MM.1S (cell line): ENCODE measurements at regions not wholly inside any gene's neighbourhood (a gene's known extent, or its start where the extent isn't known, plus 50 kb on each side); places are given as distances from the start of the nearest gene placed in this dataset.

Source experiments
- DNase-seq: peaks from one replicate; pipeline ENCODE4 v3.0.0-alpha.2; 2015
- H2AFZ ChIP-seq: fragments of 300-600 bp; sonication (generic); 2 replicates; pipeline ENCODE4 v1.6.0; 2016; ENCODE audit warnings: antibody characterized with exemption, low read length
- H3F3A ChIP-seq: fragments of 300-600 bp; sonication (generic); 2 replicates; pipeline ENCODE4 v1.6.1; 2016; ENCODE audit warnings: mild to moderate bottlenecking, antibody characterized with exemption, low read length, moderate library complexity, mixed read lengths; ENCODE audit not compliant: insufficient read depth
- H3K27ac ChIP-seq: fragments of 300-600 bp; sonication (generic); 2 replicates; pipeline ENCODE4 v1.5.1; 2016; ENCODE audit warnings: mild to moderate bottlenecking, low read length
- H3K27me3 ChIP-seq: fragments of 300-600 bp; sonication (generic); replicated peaks from 2 replicates; pipeline ENCODE4 v1.6.0; 2016; ENCODE audit warnings: low read length; ENCODE audit not compliant: insufficient read depth
- H3K36me3 ChIP-seq: fragments of 300-600 bp; sonication (generic); replicated peaks from 2 replicates; pipeline ENCODE4 v1.6.1; 2016; ENCODE audit warnings: mild to moderate bottlenecking, low read length, mixed read lengths; ENCODE audit not compliant: insufficient read depth
- H3K4me1 ChIP-seq: fragments of 300-600 bp; sonication (generic); 2 replicates; pipeline ENCODE4 v1.6.1; 2016; ENCODE audit warnings: low read length, mixed read lengths
- H3K4me2 ChIP-seq: fragments of 300-600 bp; sonication (generic); 2 replicates; pipeline ENCODE4 v1.6.0; 2016; ENCODE audit warnings: low read depth, low read length
- H3K4me3 ChIP-seq: fragments of 300-600 bp; sonication (generic); 2 replicates; pipeline ENCODE4 v1.5.1; 2016; ENCODE audit warnings: low read length, mixed read lengths
- H3K79me2 ChIP-seq: fragments of 300-600 bp; sonication (generic); 2 replicates; pipeline ENCODE4 v1.6.1; 2016; ENCODE audit warnings: mixed run types, low read length, mixed read lengths
- H3K9ac ChIP-seq: fragments of 300-600 bp; sonication (generic); 2 replicates; pipeline ENCODE4 v1.6.1; 2016; ENCODE audit warnings: low read length, mixed read lengths
- H3K9me2 ChIP-seq: fragments of 300-600 bp; sonication (generic); replicated peaks from 2 replicates; pipeline ENCODE4 v1.6.1; 2016; ENCODE audit warnings: mild to moderate bottlenecking, low read length, mixed read lengths; ENCODE audit not compliant: insufficient read depth
- H3K9me3 ChIP-seq: fragments of 300-600 bp; sonication (generic); replicated peaks from 2 replicates; pipeline ENCODE4 v1.6.1; 2016; ENCODE audit warnings: mild to moderate bottlenecking, low read length, mixed read lengths; ENCODE audit not compliant: insufficient read depth
- H4K20me1 ChIP-seq: fragments of 300-600 bp; sonication (generic); 2 replicates; pipeline ENCODE4 v1.6.1; 2016; ENCODE audit warnings: mild to moderate bottlenecking, low read length, moderate library complexity, mixed read lengths; ENCODE audit not compliant: insufficient read depth
- EZH2 ChIP-seq: fragments of 300-600 bp; sonication (generic); optimal IDR thresholded peaks from 2 replicates; pipeline ENCODE3; 2017; ENCODE audit warnings: low read depth, mild to moderate bottlenecking, antibody characterized with exemption, low read length, mixed read lengths
- EZH2phosphoT487 ChIP-seq: fragments of 300-600 bp; sonication (generic); IDR thresholded peaks from 2 replicates; pipeline ENCODE4 v1.6.1; 2018; ENCODE audit warnings: antibody characterized with exemption, low read length
- TF ChIP-seq, protein P1 (sequence below): fragments of 300-600 bp; sonication (generic); IDR thresholded peaks from 2 replicates; pipeline ENCODE4 v1.5.1; 2016; ENCODE audit warnings: antibody characterized with exemption, low read length, mixed read lengths

- Histone ChIP-seq H3K4me2 (no peak overlapping the region), H3K9me3 (no peaks in the 10 kb centered on the region), H3K9me2 (no peaks in the 10 kb centered on the region), H3K9ac (no peak overlapping the region), H4K20me1 (no peaks in the 10 kb centered on the region), H2AFZ (no peak overlapping the region), H3K27me3 (no peaks in the 10 kb centered on the region), H3K4me3 (no peak overlapping the region), H3K36me3 (no peaks in the 10 kb centered on the region), H3F3A (no peaks in the 10 kb centered on the region), H3K27ac (no peak overlapping the region), H3K79me2 (no peaks in the 10 kb centered on the region), H3K4me1 (no peaks in the 10 kb centered on the region)
- TF ChIP-seq EZH2phosphoT487 (no peak), EZH2 (no peak)
- TF ChIP-seq, protein P1, sequence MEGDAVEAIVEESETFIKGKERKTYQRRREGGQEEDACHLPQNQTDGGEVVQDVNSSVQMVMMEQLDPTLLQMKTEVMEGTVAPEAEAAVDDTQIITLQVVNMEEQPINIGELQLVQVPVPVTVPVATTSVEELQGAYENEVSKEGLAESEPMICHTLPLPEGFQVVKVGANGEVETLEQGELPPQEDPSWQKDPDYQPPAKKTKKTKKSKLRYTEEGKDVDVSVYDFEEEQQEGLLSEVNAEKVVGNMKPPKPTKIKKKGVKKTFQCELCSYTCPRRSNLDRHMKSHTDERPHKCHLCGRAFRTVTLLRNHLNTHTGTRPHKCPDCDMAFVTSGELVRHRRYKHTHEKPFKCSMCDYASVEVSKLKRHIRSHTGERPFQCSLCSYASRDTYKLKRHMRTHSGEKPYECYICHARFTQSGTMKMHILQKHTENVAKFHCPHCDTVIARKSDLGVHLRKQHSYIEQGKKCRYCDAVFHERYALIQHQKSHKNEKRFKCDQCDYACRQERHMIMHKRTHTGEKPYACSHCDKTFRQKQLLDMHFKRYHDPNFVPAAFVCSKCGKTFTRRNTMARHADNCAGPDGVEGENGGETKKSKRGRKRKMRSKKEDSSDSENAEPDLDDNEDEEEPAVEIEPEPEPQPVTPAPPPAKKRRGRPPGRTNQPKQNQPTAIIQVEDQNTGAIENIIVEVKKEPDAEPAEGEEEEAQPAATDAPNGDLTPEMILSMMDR, result no peak
- DNase-seq, result no peak
These were observed 289.4 kb upstream of the CXCR4 start for GRCh38 chr2:136407117-136407951.

- H3K4me2 ChIP-seq, result no peak overlapping the region
- H3K36me3 ChIP-seq, result no peaks in the 10 kb centered on the region
- H3K27ac ChIP-seq, result no peak overlapping the region
- H3K9ac ChIP-seq, result no peak overlapping the region
- no peak overlapping the region for H3K4me3 ChIP-seq
- H3K9me2 ChIP-seq, result no peaks in the 10 kb centered on the region
- H3K27me3 ChIP-seq, result no peaks in the 10 kb centered on the region
- no peak overlapping the region for H2AFZ ChIP-seq
- no peaks in the 10 kb centered on the region for H3K9me3 ChIP-seq
- TF ChIP-seq, protein P1, result no peak
- TF ChIP-seq EZH2, result no peak
- no peaks in the 10 kb centered on the region for H3K4me1 ChIP-seq
- no peaks in the 10 kb centered on the region for H3K79me2 ChIP-seq
- no peaks in the 10 kb centered on the region for H3F3A ChIP-seq
- DNase-seq, result no peak
- H4K20me1 ChIP-seq, result no peaks in the 10 kb centered on the region
These were observed 287.0 kb upstream of the CXCR4 start for GRCh38 chr2:136404925-136405324.

- DNase-seq, result no peak
- TF ChIP-seq EZH2phosphoT487 (no peak), EZH2 (no peak)
- TF ChIP-seq, protein P1, result no peak
- no peaks in the 10 kb centered on the region for H3K27me3 ChIP-seq
- H2AFZ ChIP-seq, result no peak overlapping the region
- H3K4me2 ChIP-seq, result no peak overlapping the region
- H3K36me3 ChIP-seq, result no peaks in the 10 kb centered on the region
- H3K9me2 ChIP-seq, result no peaks in the 10 kb centered on the region
- no peaks in the 10 kb centered on the region for H3K79me2 ChIP-seq
- H3K4me1 ChIP-seq, result no peaks in the 10 kb centered on the region
- no peak overlapping the region for H3K4me3 ChIP-seq
- H3K27ac ChIP-seq, result no peak overlapping the region
- no peak overlapping the region for H3K9ac ChIP-seq
- no peaks in the 10 kb centered on the region for H4K20me1 ChIP-seq
- H3F3A ChIP-seq, result no peaks in the 10 kb centered on the region
- H3K9me3 ChIP-seq, result no peaks in the 10 kb centered on the region
These were observed 286.2 kb upstream of the CXCR4 start for GRCh38 chr2:136404176-136404575.
